ENCODE measurements at regions not wholly inside any gene's neighbourhood (a gene's known extent, or its start where the extent isn't known, plus 50 kb on each side); places are given as distances from the start of the nearest gene placed in this dataset.

GRCh38 chrX:14300376-14300775 lies 229.0 kb upstream of the GLRA2 start:
- TF ChIP-seq E2F5 (CRISPR knock-in tag; IDR thresholded peaks at IDR 0.05) = no peak
- TF ChIP-seq SP1 (CRISPR knock-in tag; IDR thresholded peaks at IDR 0.05) = no peak
- TF ChIP-seq ZNF655 (CRISPR knock-in tag; IDR thresholded peaks at IDR 0.05) = no peak
- no peak for TF ChIP-seq TAF1 (IDR thresholded peaks at IDR 0.05; ENCODE audit: control insufficient read depth, extremely low read depth, insufficient read depth, low read length, severe bottlenecking)
- no peak for TF ChIP-seq ZNF740 (CRISPR knock-in tag; IDR thresholded peaks at IDR 0.05)
- TF ChIP-seq ZNF740 (tag; IDR thresholded peaks at IDR 0.05) = no peak
- TF ChIP-seq CTCF (IDR thresholded peaks at IDR 0.05 in 2 of 3, conservative IDR thresholded peaks at IDR 0.05 in 1 of 3; ENCODE audit: insufficient read depth in 2 of 3, low read depth in 1 of 3, low read length in 3 of 3) = no peak
- TF ChIP-seq ZNF316 (IDR thresholded peaks at IDR 0.05) = no peak
- no peak for TF ChIP-seq HNRNPH1 (optimal IDR thresholded peaks at IDR 0.05; ENCODE audit: low read depth, low read length)
- TF ChIP-seq USF2 (CRISPR knock-in tag; IDR thresholded peaks at IDR 0.05) = no peak
- TF ChIP-seq HDAC2 (IDR thresholded peaks at IDR 0.05) = no peak
